ENCODE measurements at regions not wholly inside any gene's neighbourhood (a gene's known extent, or its start where the extent isn't known, plus 50 kb on each side); places are given as distances from the start of the nearest gene placed in this dataset.

GRCh38 chr1:101311146-101311920 lies 74.5 kb downstream of the S1PR1 start:
- no peak for TF ChIP-seq CTCF (IDR thresholded peaks at IDR 0.05)
- no peak for TF ChIP-seq POLR2AphosphoS5 (IDR thresholded peaks at IDR 0.05; ENCODE audit: low read depth, low read length)
- TF ChIP-seq TCF7L2 (IDR thresholded peaks at IDR 0.05; ENCODE audit: low read depth, low read length): no peak
- no peak for TF ChIP-seq REST (IDR thresholded peaks at IDR 0.05; ENCODE audit: insufficient read depth in 1 of 2, low read depth in 2 of 2, low read length in 1 of 2)

Data from Panc1 (cell line).